Immature natural killer cell (primary cell): ENCODE measurements at regions not wholly inside any gene's neighbourhood (a gene's known extent, or its start where the extent isn't known, plus 50 kb on each side); places are given as distances from the start of the nearest gene placed in this dataset.

Source experiments
- DNase-seq, 3 donors: peaks; one replicate each; pipeline ENCODE4 v3.0.0; 2022; ENCODE audit warnings: mixed read lengths in 1 of 3
- H3K27ac Mint-ChIP-seq, 6 donors: one replicate each; pipeline ENCODE4 v1.8.0; 2020; ENCODE audit warnings: mixed read lengths in 6 of 6, mild to moderate bottlenecking in 5 of 6, inconsistent platforms in 4 of 6, moderate library complexity in 3 of 6
- H3K27me3 Mint-ChIP-seq, 3 donors: one replicate each; pipeline ENCODE4 v1.8.0; 2020 to 2021; ENCODE audit warnings: low read depth in 3 of 3, mild to moderate bottlenecking in 3 of 3, mixed read lengths in 3 of 3, moderate library complexity in 3 of 3, inconsistent platforms in 1 of 3
- H3K36me3 Mint-ChIP-seq, 3 donors: one replicate each; pipeline ENCODE4 v1.8.0; 2020; ENCODE audit warnings: mixed read lengths in 3 of 3, inconsistent platforms in 2 of 3, mild to moderate bottlenecking in 2 of 3
- H3K4me1 Mint-ChIP-seq, 2 donors: one replicate each; pipeline ENCODE4 v1.8.0; 2020; ENCODE audit warnings: inconsistent platforms in 2 of 2, mild to moderate bottlenecking in 2 of 2, mixed read lengths in 2 of 2, moderate library complexity in 1 of 2
- H3K4me3 Mint-ChIP-seq, 5 donors: one replicate each; pipeline ENCODE4 v1.8.0; 2020; ENCODE audit warnings: mild to moderate bottlenecking in 5 of 5, mixed read lengths in 5 of 5, inconsistent platforms in 3 of 5, moderate library complexity in 3 of 5
- H3K9me3 Mint-ChIP-seq, 6 donors: one replicate each; pipeline ENCODE4 v1.8.0; 2020; ENCODE audit warnings: mild to moderate bottlenecking in 6 of 6, mixed read lengths in 6 of 6, inconsistent platforms in 4 of 6, moderate library complexity in 3 of 6

GRCh38 chr17:14753383-14753782, 452.5 kb downstream of the HS3ST3B1 start:
- Mint-ChIP-seq H3K4me1 (peaks cover 6 to 9% of the 10 kb centered on the region in 2 donors), H3K9me3 (no peaks in the 10 kb centered on the region), H3K27me3 (peaks cover 2 to 13% (median 4%) of the 10 kb centered on the region in 3 donors), H3K27ac (no peak overlapping the region), H3K4me3 (no peak overlapping the region), H3K36me3 (no peaks in the 10 kb centered on the region)
- DNase-seq: no peak

- peaks cover 4 to 13% (median 5%) of the 10 kb centered on the region in 3 donors for H3K27me3 Mint-ChIP-seq
- H3K9me3 Mint-ChIP-seq: no peaks in the 10 kb centered on the region
- H3K4me3 Mint-ChIP-seq: no peak overlapping the region
- H3K36me3 Mint-ChIP-seq: no peaks in the 10 kb centered on the region
- H3K27ac Mint-ChIP-seq: no peak overlapping the region
- DNase-seq: no peak
- H3K4me1 Mint-ChIP-seq: peaks cover 6 to 9% of the 10 kb centered on the region in 2 donors
Measured at GRCh38 chr17:14752011-14752410, 451.1 kb downstream of the HS3ST3B1 start.

- DNase-seq: no peak
- Mint-ChIP-seq H3K4me1 (no peaks in the 10 kb centered on the region), H3K4me3 (no peak overlapping the region), H3K9me3 (no peaks in the 10 kb centered on the region), H3K27ac (no peak overlapping the region), H3K27me3 (peaks cover 4 to 6% (median 5%) of the 10 kb centered on the region in 3 donors), H3K36me3 (no peaks in the 10 kb centered on the region)
Measured at GRCh38 chr17:14750866-14751265, 450.0 kb downstream of the HS3ST3B1 start.

- Mint-ChIP-seq H3K27me3 (peaks cover 2 to 6% (median 5%) of the 10 kb centered on the region in 3 donors), H3K27ac (no peak overlapping the region), H3K4me1 (no peaks in the 10 kb centered on the region), H3K4me3 (no peak overlapping the region), H3K36me3 (no peaks in the 10 kb centered on the region), H3K9me3 (no peaks in the 10 kb centered on the region)
- DNase-seq: no peak
Measured at GRCh38 chr17:14749269-14749668, 448.4 kb downstream of the HS3ST3B1 start.

GRCh38 chr17:14748036-14748710, 447.3 kb downstream of the HS3ST3B1 start:
- no peaks in the 10 kb centered on the region for H3K4me1 Mint-ChIP-seq
- DNase-seq: no peak
- H3K4me3 Mint-ChIP-seq: no peak overlapping the region
- no peaks in the 10 kb centered on the region for H3K9me3 Mint-ChIP-seq
- no peak overlapping the region for H3K27ac Mint-ChIP-seq
- H3K36me3 Mint-ChIP-seq: no peaks in the 10 kb centered on the region
- H3K27me3 Mint-ChIP-seq: peaks cover 4 to 8% (median 5%) of the 10 kb centered on the region in 3 donors

GRCh38 chr17:14747603-14747950, 446.7 kb downstream of the HS3ST3B1 start:
- DNase-seq: no peak
- H3K27me3 Mint-ChIP-seq: peaks cover 4 to 8% (median 5%) of the 10 kb centered on the region in 3 donors
- no peak overlapping the region for H3K4me3 Mint-ChIP-seq
- H3K4me1 Mint-ChIP-seq: no peaks in the 10 kb centered on the region
- no peaks in the 10 kb centered on the region for H3K36me3 Mint-ChIP-seq
- H3K9me3 Mint-ChIP-seq: no peaks in the 10 kb centered on the region
- no peak overlapping the region for H3K27ac Mint-ChIP-seq

- H3K27ac Mint-ChIP-seq: no peak overlapping the region
- no peak overlapping the region for H3K4me3 Mint-ChIP-seq
- no peaks in the 10 kb centered on the region for H3K4me1 Mint-ChIP-seq
- no peak for DNase-seq
- H3K9me3 Mint-ChIP-seq: no peaks in the 10 kb centered on the region
- no peaks in the 10 kb centered on the region for H3K36me3 Mint-ChIP-seq
- peaks cover 4 to 9% (median 5%) of the 10 kb centered on the region in 3 donors for H3K27me3 Mint-ChIP-seq
Measured at GRCh38 chr17:14746822-14747602, 446.1 kb downstream of the HS3ST3B1 start.

- Mint-ChIP-seq H3K9me3 (no peaks in the 10 kb centered on the region), H3K27ac (no peak overlapping the region), H3K4me3 (no peak overlapping the region), H3K36me3 (no peaks in the 10 kb centered on the region), H3K27me3 (peaks cover 4 to 7% (median 4%) of the 10 kb centered on the region in 3 donors), H3K4me1 (peaks cover 0 to under 1% of the 10 kb centered on the region in 2 donors)
- no peak for DNase-seq
Measured at GRCh38 chr17:14745541-14745940, 444.7 kb downstream of the HS3ST3B1 start.

GRCh38 chr17:14744761-14745473, 444.0 kb downstream of the HS3ST3B1 start:
- Mint-ChIP-seq H3K36me3 (no peaks in the 10 kb centered on the region), H3K27me3 (peaks cover 4 to 9% (median 4%) of the 10 kb centered on the region in 3 donors), H3K4me1 (peaks cover 0 to 7% of the 10 kb centered on the region in 2 donors), H3K27ac (no peak overlapping the region), H3K4me3 (no peak overlapping the region), H3K9me3 (no peaks in the 10 kb centered on the region)
- no peak for DNase-seq

- Mint-ChIP-seq H3K9me3 (no peaks in the 10 kb centered on the region), H3K27me3 (peaks cover 0 to 9% (median 3%) of the 10 kb centered on the region in 3 donors), H3K36me3 (no peaks in the 10 kb centered on the region), H3K4me1 (peaks cover 0 to 8% of the 10 kb centered on the region in 2 donors), H3K4me3 (no peak overlapping the region), H3K27ac (no peak overlapping the region)
- no peak for DNase-seq
Measured at GRCh38 chr17:14741491-14741890, 440.6 kb downstream of the HS3ST3B1 start.

GRCh38 chr17:14739656-14740431, 439.0 kb downstream of the HS3ST3B1 start:
- H3K4me1 Mint-ChIP-seq: peaks cover 0 to 8% of the 10 kb centered on the region in 2 donors
- no peak overlapping the region for H3K27ac Mint-ChIP-seq
- DNase-seq: no peak
- no peaks in the 10 kb centered on the region for H3K9me3 Mint-ChIP-seq
- no peak overlapping the region for H3K4me3 Mint-ChIP-seq
- H3K27me3 Mint-ChIP-seq: peaks cover 0 to 14% (median 6%) of the 10 kb centered on the region in 3 donors
- no peaks in the 10 kb centered on the region for H3K36me3 Mint-ChIP-seq

GRCh38 chr17:14738652-14738988, 437.7 kb downstream of the HS3ST3B1 start:
- H3K4me1 Mint-ChIP-seq: peaks cover 0 to 8% of the 10 kb centered on the region in 2 donors
- no peaks in the 10 kb centered on the region for H3K36me3 Mint-ChIP-seq
- no peaks in the 10 kb centered on the region for H3K9me3 Mint-ChIP-seq
- H3K27me3 Mint-ChIP-seq: peaks cover 0 to 12% (median 5%) of the 10 kb centered on the region in 3 donors
- no peak overlapping the region for H3K27ac Mint-ChIP-seq
- DNase-seq: no peak
- H3K4me3 Mint-ChIP-seq: no peak overlapping the region

GRCh38 chr17:14737984-14738651, 437.2 kb downstream of the HS3ST3B1 start:
- Mint-ChIP-seq H3K36me3 (no peaks in the 10 kb centered on the region), H3K4me3 (no peak overlapping the region), H3K27me3 (peaks cover 0 to 12% (median 5%) of the 10 kb centered on the region in 3 donors), H3K9me3 (no peaks in the 10 kb centered on the region), H3K4me1 (peaks cover 0 to 8% of the 10 kb centered on the region in 2 donors), H3K27ac (no peak overlapping the region)
- no peak for DNase-seq
